ENCODE measurements at regions not wholly inside any gene's neighbourhood (a gene's known extent, or its start where the extent isn't known, plus 50 kb on each side); places are given as distances from the start of the nearest gene placed in this dataset.
"Not testable (repeated sequence)": the region's sequence is repeated elsewhere in the genome, so short reads cannot be mapped to it uniquely, and the experiment has no call there.

DNA sequence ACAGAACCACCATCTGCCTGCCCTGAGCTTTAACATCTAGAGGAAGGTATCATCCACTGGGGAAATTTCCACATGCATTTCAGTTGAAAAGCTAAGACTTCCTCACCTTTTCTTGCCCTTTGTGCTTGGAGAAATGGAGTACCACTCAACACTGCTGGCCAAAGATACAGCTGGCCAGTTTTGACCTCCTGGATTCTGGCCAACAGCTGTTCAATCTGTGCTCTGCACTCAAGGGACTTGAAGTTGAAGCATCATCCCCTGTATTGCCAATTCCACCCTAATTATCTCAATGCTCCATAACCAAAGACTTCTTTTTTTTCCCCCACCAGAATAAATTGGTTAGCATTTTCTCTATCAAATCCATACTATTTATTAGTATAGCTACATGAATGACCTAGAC, 70.4 kb upstream of the PRDM9 start:
- Histone ChIP-seq H3K9me3 (ENCODE audit: low read length) (no peaks in the 10 kb centered on the region), H4K20me1 (ENCODE audit: insufficient read depth, low read length) (no peaks in the 10 kb centered on the region), H3K27ac (ENCODE audit: low read depth, low read length, poor library complexity, severe bottlenecking) (no peak overlapping the region), H3K4me3 (ENCODE audit: low read depth, low read length, poor library complexity, severe bottlenecking) (no peak overlapping the region), H3K9me2 (ENCODE audit: low read depth, low read length) (no peaks in the 10 kb centered on the region), H3F3A (ENCODE audit: insufficient read depth, low read length) (no peaks in the 10 kb centered on the region), H3K4me2 (ENCODE audit: low read length) (no peak overlapping the region), H3K79me2 (ENCODE audit: insufficient read depth, low read length) (no peaks in the 10 kb centered on the region), H3K9ac (ENCODE audit: low read length) (no peak overlapping the region), H3K4me1 (ENCODE audit: insufficient read depth, low read length, severe bottlenecking) (no peaks in the 10 kb centered on the region), H2AFZ (ENCODE audit: low read length) (no peak overlapping the region), H3K36me3 (ENCODE audit: insufficient read depth, low read length) (no peaks in the 10 kb centered on the region), H3K27me3 (ENCODE audit: insufficient read depth, low read length) (no peaks in the 10 kb centered on the region)
- TF ChIP-seq, protein P1, sequence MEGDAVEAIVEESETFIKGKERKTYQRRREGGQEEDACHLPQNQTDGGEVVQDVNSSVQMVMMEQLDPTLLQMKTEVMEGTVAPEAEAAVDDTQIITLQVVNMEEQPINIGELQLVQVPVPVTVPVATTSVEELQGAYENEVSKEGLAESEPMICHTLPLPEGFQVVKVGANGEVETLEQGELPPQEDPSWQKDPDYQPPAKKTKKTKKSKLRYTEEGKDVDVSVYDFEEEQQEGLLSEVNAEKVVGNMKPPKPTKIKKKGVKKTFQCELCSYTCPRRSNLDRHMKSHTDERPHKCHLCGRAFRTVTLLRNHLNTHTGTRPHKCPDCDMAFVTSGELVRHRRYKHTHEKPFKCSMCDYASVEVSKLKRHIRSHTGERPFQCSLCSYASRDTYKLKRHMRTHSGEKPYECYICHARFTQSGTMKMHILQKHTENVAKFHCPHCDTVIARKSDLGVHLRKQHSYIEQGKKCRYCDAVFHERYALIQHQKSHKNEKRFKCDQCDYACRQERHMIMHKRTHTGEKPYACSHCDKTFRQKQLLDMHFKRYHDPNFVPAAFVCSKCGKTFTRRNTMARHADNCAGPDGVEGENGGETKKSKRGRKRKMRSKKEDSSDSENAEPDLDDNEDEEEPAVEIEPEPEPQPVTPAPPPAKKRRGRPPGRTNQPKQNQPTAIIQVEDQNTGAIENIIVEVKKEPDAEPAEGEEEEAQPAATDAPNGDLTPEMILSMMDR (IDR thresholded peaks at IDR 0.05; ENCODE audit: low read length): no peak
- no peak for TF ChIP-seq EZH2 (IDR thresholded peaks at IDR 0.05; ENCODE audit: borderline replicate concordance, low read length)

DNA sequence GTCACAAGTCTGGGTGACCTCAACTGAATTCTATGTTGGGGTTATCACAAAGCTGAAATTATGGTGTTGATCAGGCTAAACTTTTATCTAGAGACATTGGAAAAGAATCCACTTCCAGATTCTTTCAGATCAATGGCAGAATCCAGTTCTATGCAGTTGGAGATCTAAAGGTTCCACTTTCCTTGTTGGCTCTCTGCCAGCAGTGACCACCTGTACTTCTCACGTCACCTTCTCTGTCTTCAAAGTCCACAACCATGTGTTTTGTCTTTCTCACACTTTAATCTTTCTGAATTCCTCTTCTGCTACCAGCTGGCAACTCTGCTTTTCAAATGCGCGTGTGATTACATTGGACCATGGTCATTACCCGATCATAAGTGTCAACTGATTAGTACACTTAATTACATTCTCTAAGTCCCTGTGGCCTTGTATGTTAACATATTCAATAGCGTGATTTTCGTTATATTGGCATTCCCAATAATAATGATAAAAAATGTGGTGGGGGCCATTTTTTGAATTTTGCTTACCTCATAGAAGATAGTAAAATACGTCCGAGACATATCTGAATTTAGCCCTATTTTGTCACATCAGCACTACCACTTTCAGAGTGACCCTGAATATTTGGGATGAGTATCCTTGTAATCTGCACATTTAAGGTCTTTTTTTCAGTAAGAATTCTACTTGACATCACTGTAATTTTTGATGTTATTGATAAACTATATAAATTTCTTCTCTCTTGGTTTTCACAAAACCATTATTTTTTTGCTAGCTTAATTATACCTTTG, 73.7 kb upstream of the PRDM9 start:
- no peaks in the 10 kb centered on the region for H3K27me3 ChIP-seq (ENCODE audit: insufficient read depth, low read length)
- TF ChIP-seq, protein P1 (IDR thresholded peaks at IDR 0.05; ENCODE audit: low read length): no peak
- TF ChIP-seq EZH2 (IDR thresholded peaks at IDR 0.05; ENCODE audit: borderline replicate concordance, low read length): no peak
- no peak overlapping the region for H3K4me2 ChIP-seq (ENCODE audit: low read length)
- no peak overlapping the region for H3K27ac ChIP-seq (ENCODE audit: low read depth, low read length, poor library complexity, severe bottlenecking)
- H2AFZ ChIP-seq (ENCODE audit: low read length): no peak overlapping the region
- no peaks in the 10 kb centered on the region for H3K9me3 ChIP-seq (ENCODE audit: low read length)
- H3F3A ChIP-seq (ENCODE audit: insufficient read depth, low read length): no peaks in the 10 kb centered on the region
- no peak overlapping the region for H3K9ac ChIP-seq (ENCODE audit: low read length)
- no peak overlapping the region for H3K4me3 ChIP-seq (ENCODE audit: low read depth, low read length, poor library complexity, severe bottlenecking)
- H3K79me2 ChIP-seq (ENCODE audit: insufficient read depth, low read length): no peaks in the 10 kb centered on the region
- no peaks in the 10 kb centered on the region for H3K9me2 ChIP-seq (ENCODE audit: low read depth, low read length)
- H4K20me1 ChIP-seq (ENCODE audit: insufficient read depth, low read length): no peaks in the 10 kb centered on the region
- H3K4me1 ChIP-seq (ENCODE audit: insufficient read depth, low read length, severe bottlenecking): no peaks in the 10 kb centered on the region
- no peaks in the 10 kb centered on the region for H3K36me3 ChIP-seq (ENCODE audit: insufficient read depth, low read length)

DNA sequence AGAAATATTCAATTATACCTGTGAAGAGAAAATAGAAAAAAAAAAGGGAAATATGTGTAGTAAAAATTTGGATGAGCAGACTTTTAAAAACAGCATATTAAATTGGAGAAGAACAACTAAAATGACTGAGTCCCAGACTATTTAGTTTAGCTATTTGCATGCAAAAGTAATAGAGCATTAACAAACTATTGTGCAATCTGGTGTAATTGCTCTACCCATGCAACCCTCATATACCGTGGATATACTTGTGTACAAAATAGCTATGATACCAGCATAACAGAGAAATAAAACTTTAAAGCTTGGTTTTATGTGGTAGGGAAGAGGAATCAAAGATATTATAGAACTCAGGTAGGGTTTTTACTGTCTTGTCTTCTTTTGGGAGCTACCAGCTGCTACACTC, 78.7 kb upstream of the PRDM9 start:
- no peak overlapping the region for H3K27ac ChIP-seq (ENCODE audit: low read depth, low read length, poor library complexity, severe bottlenecking)
- no peaks in the 10 kb centered on the region for H3K4me1 ChIP-seq (ENCODE audit: insufficient read depth, low read length, severe bottlenecking)
- H3K9me3 ChIP-seq (ENCODE audit: low read length): no peaks in the 10 kb centered on the region
- no peaks in the 10 kb centered on the region for H3K9me2 ChIP-seq (ENCODE audit: low read depth, low read length)
- TF ChIP-seq EZH2 (IDR thresholded peaks at IDR 0.05; ENCODE audit: borderline replicate concordance, low read length): no peak
- TF ChIP-seq, protein P1 (IDR thresholded peaks at IDR 0.05; ENCODE audit: low read length): no peak
- no peaks in the 10 kb centered on the region for H3K36me3 ChIP-seq (ENCODE audit: insufficient read depth, low read length)
- no peak overlapping the region for H3K4me2 ChIP-seq (ENCODE audit: low read length)
- H3K4me3 ChIP-seq (ENCODE audit: low read depth, low read length, poor library complexity, severe bottlenecking): no peak overlapping the region
- no peaks in the 10 kb centered on the region for H3F3A ChIP-seq (ENCODE audit: insufficient read depth, low read length)
- H4K20me1 ChIP-seq (ENCODE audit: insufficient read depth, low read length): no peaks in the 10 kb centered on the region
- no peak overlapping the region for H2AFZ ChIP-seq (ENCODE audit: low read length)
- no peaks in the 10 kb centered on the region for H3K27me3 ChIP-seq (ENCODE audit: insufficient read depth, low read length)
- H3K79me2 ChIP-seq (ENCODE audit: insufficient read depth, low read length): no peaks in the 10 kb centered on the region
- H3K9ac ChIP-seq (ENCODE audit: low read length): no peak overlapping the region

DNA sequence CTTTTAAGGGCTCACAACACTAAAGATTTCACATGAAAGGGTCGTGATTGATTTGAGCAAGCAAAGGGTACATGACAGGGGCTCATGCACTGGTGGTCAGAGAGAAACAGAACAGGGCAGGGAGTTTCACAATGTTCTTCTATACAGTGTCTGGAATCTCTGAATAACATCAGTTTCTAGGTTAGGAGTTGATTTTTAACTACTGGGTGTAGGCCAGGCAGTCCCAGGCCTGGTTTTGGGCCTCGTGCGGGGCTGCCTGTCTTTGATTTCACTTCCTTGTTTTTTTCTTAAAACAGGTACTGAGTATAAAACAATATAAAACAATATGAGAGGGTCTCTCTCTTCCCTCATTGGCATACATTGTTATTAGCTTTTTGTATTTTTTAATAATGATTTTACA, 87.2 kb upstream of the PRDM9 start:
- H3K9ac ChIP-seq (ENCODE audit: low read length); H3K36me3 ChIP-seq (ENCODE audit: insufficient read depth, low read length); H3K9me2 ChIP-seq (ENCODE audit: low read depth, low read length); H3K9me3 ChIP-seq (ENCODE audit: low read length); H2AFZ ChIP-seq (ENCODE audit: low read length); H3K4me3 ChIP-seq (ENCODE audit: low read depth, low read length, poor library complexity, severe bottlenecking); H3K79me2 ChIP-seq (ENCODE audit: insufficient read depth, low read length); H3K4me2 ChIP-seq (ENCODE audit: low read length); H3K4me1 ChIP-seq (ENCODE audit: insufficient read depth, low read length, severe bottlenecking); H3K27me3 ChIP-seq (ENCODE audit: insufficient read depth, low read length); H3K27ac ChIP-seq (ENCODE audit: low read depth, low read length, poor library complexity, severe bottlenecking); H4K20me1 ChIP-seq (ENCODE audit: insufficient read depth, low read length); H3F3A ChIP-seq (ENCODE audit: insufficient read depth, low read length): not testable (repeated sequence)
